ENCODE measurements at regions not wholly inside any gene's neighbourhood (a gene's known extent, or its start where the extent isn't known, plus 50 kb on each side); places are given as distances from the start of the nearest gene placed in this dataset.

DNA sequence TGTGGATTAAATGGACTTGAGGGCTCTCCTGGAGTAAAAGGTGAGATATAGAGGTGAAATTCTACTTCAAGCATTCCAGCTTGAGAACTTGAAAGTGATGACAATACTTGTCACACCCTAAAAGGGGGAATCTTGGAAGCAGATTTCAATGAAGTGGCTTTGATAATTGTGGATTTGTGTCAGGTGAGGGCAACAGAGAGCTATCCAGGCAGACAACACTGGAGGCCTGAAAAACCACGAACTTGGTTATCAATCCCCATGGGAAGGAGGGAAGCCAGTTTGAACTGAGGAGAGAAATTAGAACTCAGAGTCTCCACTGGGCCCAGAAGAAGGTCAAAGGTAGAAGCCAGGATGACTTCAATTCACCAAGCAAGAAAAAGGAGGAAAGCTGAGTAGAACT is 263.9 kb downstream of the FIGN start:
- Histone ChIP-seq H3K27me3 (ENCODE audit: control insufficient read depth, insufficient read depth, low read length) (no peaks in the 10 kb centered on the region), H3K4me3 (ENCODE audit: insufficient read depth, low read depth, low read length) (no peak overlapping the region), H3K36me3 (replicated peaks; ENCODE audit: control insufficient read depth, insufficient read depth, low read length) (no peaks in the 10 kb centered on the region)
- DNase-seq: no peak

DNA sequence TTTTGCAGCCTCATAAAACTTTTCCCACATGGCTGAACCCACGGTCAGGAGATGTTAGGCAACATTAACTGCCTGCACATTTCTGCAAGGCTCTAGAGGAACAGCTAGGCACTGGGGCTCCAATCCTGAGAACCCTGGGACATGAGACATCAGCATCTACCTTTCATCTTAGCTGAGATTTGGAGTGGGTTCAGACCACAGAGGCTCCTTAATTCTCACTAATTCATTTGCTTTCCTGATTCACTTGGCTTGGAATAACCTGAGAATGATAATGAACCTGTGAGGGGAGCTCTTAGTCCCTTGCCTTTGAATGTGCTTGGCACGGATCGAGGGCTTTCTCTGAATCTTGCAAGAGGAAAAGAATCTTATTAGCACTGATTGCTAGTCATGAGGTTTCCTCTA is 266.2 kb downstream of the FIGN start:
- no peak for DNase-seq
- Histone ChIP-seq H3K27me3 (ENCODE audit: control insufficient read depth, insufficient read depth, low read length) (no peaks in the 10 kb centered on the region), H3K4me3 (ENCODE audit: insufficient read depth, low read depth, low read length) (no peak overlapping the region), H3K36me3 (replicated peaks; ENCODE audit: control insufficient read depth, insufficient read depth, low read length) (no peaks in the 10 kb centered on the region)

DNA sequence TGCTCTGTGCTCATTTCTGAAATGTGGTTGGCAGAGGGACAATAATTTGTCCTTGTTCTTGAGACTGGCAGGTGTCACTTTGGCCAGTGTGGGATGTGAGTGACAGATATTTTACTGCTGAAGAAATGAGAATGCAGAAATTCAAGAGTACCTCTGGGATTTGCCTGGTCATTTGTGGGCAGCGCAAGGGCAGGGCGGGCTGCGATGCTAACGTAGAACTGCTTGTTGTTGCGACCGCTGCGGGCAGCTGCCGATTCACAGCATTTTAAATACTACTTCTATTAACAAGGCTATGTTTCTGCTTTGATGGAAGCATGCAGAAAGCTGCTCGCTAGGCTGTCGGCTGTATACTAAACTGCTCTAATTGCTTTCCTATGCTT is 268.6 kb downstream of the FIGN start:
- no peak overlapping the region for H3K4me3 ChIP-seq (ENCODE audit: insufficient read depth, low read depth, low read length)
- no peaks in the 10 kb centered on the region for H3K36me3 ChIP-seq (replicated peaks; ENCODE audit: control insufficient read depth, insufficient read depth, low read length)
- H3K27me3 ChIP-seq (ENCODE audit: control insufficient read depth, insufficient read depth, low read length): no peaks in the 10 kb centered on the region
- DNase-seq: no peak

DNA sequence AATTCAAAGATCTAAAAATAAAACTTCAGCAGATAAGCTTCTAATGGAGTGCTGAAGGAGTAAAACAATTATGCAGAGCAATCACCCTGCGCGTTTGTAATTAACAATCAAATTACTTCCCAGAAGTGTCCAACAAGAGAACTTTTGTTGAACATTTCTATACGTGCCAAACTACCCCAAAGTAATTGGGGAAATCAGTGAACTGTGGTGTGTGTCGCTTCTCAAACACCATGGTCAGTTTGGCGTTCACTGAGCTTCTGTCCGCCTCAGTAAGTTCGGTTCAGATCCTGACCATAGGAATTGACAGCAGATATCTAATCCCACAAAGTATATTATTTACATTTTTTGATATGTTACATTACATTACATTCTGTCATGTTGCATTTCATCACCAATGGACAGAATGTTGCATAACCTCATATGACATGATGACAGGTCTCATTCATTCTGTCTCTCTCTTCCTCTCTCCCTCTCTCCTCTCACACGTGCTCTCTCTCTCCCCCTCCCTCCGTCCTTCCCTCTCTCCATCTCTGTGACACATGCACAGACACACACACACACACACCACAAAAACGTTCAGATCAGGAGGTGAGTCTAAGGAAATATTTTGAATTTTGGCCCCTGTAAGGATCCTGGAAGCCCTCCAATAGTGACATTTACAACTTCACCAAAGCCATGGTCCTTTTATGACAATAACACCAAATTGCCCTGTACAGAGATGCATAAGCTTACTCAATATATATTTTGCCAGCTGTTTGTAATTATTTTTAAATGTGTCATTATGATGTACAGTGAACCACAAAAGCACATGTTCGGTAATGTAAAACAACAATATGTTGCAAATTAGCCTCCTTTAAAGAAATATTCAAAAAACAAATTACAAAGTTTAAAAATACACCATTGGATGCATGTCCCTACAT is 269.2 kb downstream of the FIGN start:
- H3K27me3 ChIP-seq (ENCODE audit: control insufficient read depth, insufficient read depth, low read length): no peaks in the 10 kb centered on the region
- H3K4me3 ChIP-seq (ENCODE audit: insufficient read depth, low read depth, low read length): no peak overlapping the region
- no peaks in the 10 kb centered on the region for H3K36me3 ChIP-seq (replicated peaks; ENCODE audit: control insufficient read depth, insufficient read depth, low read length)
- no peak for DNase-seq

DNA sequence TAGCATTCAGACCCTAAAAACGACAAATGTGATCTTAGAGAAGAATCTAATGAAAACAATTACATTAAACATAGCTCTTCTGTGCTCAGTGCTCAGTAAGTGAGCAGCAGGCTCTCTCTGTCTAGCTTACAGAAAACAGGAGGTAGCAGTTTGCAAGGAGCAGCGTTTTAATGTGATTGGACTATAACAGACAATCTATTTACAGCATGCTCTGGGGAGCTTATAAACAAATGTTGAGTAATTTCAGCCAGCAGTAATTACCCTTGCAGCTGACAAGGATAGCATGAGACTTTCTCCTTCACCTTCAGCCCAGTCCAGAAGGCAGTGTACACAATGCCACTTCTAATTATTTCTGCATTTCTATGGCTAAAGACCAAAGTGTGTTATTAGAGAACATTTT is 270.4 kb downstream of the FIGN start:
- DNase-seq: no peak
- Histone ChIP-seq H3K4me3 (ENCODE audit: insufficient read depth, low read depth, low read length) (no peak overlapping the region), H3K27me3 (ENCODE audit: control insufficient read depth, insufficient read depth, low read length) (no peaks in the 10 kb centered on the region), H3K36me3 (replicated peaks; ENCODE audit: control insufficient read depth, insufficient read depth, low read length) (no peaks in the 10 kb centered on the region)

DNA sequence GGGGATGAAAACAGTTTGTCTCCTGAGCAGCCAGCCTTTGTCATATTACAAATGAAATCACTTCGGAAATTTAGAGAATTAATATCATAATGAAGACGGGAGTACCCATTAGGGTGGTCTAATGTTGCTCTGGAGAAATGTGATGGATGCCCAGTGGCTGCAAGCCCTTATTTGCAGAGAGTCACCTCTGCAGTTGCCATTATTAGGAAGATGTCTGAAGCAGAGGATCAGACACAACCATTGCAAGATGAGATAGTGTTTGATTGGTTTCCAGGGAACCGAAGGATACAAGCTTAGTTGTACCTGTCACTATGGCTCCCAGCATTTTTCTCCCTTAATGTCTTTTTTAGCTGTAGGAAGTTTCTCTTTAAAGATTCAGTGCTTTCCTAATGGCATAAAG is 272.4 kb downstream of the FIGN start:
- H3K4me3 ChIP-seq (ENCODE audit: insufficient read depth, low read depth, low read length): no peak overlapping the region
- DNase-seq: no peak
- no peaks in the 10 kb centered on the region for H3K27me3 ChIP-seq (ENCODE audit: control insufficient read depth, insufficient read depth, low read length)
- H3K36me3 ChIP-seq (replicated peaks; ENCODE audit: control insufficient read depth, insufficient read depth, low read length): no peaks in the 10 kb centered on the region

DNA sequence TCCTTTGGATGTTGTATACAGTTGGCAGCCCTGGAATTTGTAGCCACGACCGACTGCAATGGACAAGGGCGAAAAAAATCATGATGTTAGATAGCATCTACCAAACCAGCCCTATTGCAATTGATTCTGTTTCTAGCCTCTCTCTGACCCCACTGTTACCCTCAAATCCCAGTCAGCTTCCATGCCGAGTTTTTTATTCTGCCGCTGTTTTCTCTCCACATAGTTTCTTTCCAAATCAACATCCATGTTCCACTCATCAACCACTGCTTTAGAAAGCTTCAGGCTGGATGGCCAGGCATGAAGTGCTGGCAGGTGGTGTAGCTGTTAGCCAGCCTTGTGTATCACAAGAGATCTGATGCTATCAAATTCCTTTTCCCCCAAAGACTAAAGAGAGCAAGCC is 272.8 kb downstream of the FIGN start:
- no peak for DNase-seq
- Histone ChIP-seq H3K36me3 (replicated peaks; ENCODE audit: control insufficient read depth, insufficient read depth, low read length) (no peaks in the 10 kb centered on the region), H3K4me3 (ENCODE audit: insufficient read depth, low read depth, low read length) (no peak overlapping the region), H3K27me3 (ENCODE audit: control insufficient read depth, insufficient read depth, low read length) (no peaks in the 10 kb centered on the region)

DNA sequence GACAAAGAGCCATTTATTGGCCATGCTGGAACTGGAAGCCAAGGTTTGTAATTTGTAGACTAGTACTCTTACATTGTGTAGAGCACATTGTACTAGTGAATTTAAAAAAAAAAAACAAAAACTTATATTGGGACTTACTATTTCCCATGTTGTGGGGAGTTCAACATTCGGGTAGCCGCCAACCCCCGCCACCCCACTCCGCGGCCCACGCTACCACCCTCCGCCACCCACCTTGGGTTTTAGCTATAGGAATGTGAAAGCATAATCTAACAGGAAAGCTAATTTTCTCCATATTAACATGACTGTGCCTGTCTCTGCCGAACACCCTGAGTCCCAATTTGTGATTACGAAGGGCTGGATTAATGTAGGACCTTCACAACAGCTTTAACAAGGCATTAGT is 275.8 kb downstream of the FIGN start:
- no peak overlapping the region for H3K4me3 ChIP-seq (ENCODE audit: insufficient read depth, low read depth, low read length)
- no peaks in the 10 kb centered on the region for H3K36me3 ChIP-seq (replicated peaks; ENCODE audit: control insufficient read depth, insufficient read depth, low read length)
- no peak for DNase-seq
- no peaks in the 10 kb centered on the region for H3K27me3 ChIP-seq (ENCODE audit: control insufficient read depth, insufficient read depth, low read length)

DNA sequence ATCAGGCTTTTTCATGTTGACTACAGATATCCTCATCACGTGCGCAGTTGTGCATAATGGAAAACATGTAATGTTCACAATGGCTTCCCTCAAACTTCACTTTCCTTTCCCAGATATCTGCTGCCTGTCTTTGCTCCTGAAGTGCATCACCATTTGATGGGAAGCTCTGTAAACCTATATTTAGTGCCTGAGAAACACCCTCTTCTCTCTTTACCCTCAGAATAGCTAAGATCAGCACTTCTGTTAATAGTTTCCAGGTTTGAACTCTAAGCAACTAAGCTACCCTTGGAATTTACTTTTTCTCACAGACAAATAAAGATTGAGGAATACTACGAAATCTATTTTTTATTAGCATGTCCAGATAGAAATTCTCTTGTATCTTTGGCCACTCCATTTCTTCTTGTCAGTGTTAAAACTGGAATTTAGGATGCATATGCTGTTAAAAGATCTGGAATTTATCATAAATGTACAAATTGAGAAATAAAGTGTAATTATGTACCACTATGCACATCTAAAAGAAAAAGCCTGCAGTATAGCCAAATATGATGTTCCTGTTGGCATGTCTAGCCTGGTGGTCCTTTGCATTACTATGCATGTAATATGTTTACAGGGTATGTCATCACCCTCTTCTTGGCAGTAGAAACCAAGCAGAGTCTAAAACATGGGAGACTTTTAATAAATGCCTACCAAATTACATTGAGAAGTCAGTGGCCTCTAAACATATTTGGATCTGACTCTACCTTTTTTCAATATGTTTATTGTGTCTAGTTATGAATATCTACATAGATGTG is 278.7 kb downstream of the FIGN start:
- Histone ChIP-seq H3K36me3 (replicated peaks; ENCODE audit: control insufficient read depth, insufficient read depth, low read length) (no peaks in the 10 kb centered on the region), H3K4me3 (ENCODE audit: insufficient read depth, low read depth, low read length) (no peak overlapping the region), H3K27me3 (ENCODE audit: control insufficient read depth, insufficient read depth, low read length) (no peaks in the 10 kb centered on the region)
- DNase-seq: no peak

DNA sequence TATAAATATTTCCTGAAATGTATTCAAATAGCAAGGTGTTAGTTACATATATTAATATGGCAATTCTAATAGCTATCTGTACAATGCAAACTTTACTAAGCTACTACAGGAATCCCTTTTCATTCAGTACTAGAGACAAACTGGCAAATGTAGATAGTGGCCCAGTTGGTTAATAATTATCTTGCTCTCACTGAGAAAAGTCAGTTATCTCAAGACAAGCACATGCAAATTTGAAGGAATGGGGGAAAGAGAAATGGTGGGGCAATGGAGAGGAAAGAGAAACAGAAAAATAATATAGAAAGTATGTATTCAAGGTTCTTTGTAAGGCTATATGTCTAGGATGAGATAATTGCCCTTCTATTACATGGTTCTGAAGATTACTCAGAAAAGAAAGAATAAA is 280.0 kb downstream of the FIGN start:
- H3K4me3 ChIP-seq (ENCODE audit: insufficient read depth, low read depth, low read length): no peak overlapping the region
- no peaks in the 10 kb centered on the region for H3K36me3 ChIP-seq (replicated peaks; ENCODE audit: control insufficient read depth, insufficient read depth, low read length)
- no peaks in the 10 kb centered on the region for H3K27me3 ChIP-seq (ENCODE audit: control insufficient read depth, insufficient read depth, low read length)

DNA sequence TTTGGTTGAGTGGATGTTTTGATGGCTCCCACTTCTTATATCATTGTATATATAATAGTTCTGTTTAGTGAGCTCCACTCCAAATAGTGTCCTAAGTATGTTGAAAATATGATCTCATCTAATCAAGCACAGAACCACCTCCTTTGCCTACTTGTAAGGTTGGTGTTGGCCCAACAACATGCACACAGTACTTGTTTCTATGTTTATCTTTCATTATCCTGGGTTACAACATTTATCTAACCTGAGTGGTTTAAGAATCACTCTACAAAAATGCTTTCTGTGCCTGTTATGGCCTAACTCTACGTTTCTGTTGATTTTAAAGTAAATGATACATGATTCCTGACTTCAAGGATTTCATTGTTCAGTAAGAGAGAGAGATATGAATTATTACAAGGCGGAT is 281.9 kb downstream of the FIGN start:
- DNase-seq: no peak
- Histone ChIP-seq H3K27me3 (ENCODE audit: control insufficient read depth, insufficient read depth, low read length) (no peaks in the 10 kb centered on the region), H3K36me3 (replicated peaks; ENCODE audit: control insufficient read depth, insufficient read depth, low read length) (no peaks in the 10 kb centered on the region), H3K4me3 (ENCODE audit: insufficient read depth, low read depth, low read length) (no peak overlapping the region)

More for the DNA sequence above, 280.0 kb downstream of the FIGN start:
- DNase-seq: no peak

DNA sequence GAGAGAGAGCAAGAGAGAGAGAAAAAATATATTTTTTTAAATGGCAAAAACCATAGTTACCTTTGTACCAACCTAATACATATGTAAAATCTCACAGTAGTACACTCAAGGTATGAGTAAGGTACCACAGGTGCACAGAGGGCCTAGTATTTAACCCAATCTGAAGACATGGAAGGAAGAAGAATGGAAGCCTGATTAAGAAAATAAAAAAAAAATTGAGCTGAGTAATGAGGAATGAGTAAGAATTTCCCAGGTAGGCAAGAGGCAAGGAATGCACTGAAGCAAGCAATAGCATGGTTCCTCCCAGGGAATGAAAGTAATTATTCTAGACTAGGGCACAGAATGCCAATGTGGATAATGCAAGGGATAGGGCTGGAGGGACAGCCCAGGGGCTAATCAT is 294.2 kb downstream of the FIGN start:
- no peaks in the 10 kb centered on the region for H3K36me3 ChIP-seq (replicated peaks; ENCODE audit: control insufficient read depth, insufficient read depth, low read length)
- DNase-seq: no peak
- no peaks in the 10 kb centered on the region for H3K27me3 ChIP-seq (ENCODE audit: control insufficient read depth, insufficient read depth, low read length)
- no peak overlapping the region for H3K4me3 ChIP-seq (ENCODE audit: insufficient read depth, low read depth, low read length)

DNA sequence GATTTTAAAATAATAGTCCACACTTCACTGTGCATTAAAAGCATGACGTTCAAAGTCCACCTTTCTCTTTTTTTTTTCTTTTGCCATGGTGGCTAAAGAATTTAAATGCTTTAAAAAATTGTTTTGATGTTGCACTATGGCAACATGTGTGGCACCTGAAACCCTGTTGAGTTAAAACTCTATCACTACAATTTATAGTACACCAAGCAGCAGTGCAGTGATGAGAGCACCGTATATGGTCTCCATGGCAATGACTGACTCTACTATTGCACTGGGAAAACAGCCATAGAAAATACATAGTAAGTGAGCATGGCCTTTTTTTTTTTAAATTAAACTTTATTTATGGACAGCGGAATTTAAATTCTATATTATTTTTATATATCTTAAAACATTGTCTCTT is 298.8 kb downstream of the FIGN start:
- no peaks in the 10 kb centered on the region for H3K36me3 ChIP-seq (replicated peaks; ENCODE audit: control insufficient read depth, insufficient read depth, low read length)
- no peak for DNase-seq
- H3K27me3 ChIP-seq (ENCODE audit: control insufficient read depth, insufficient read depth, low read length): no peaks in the 10 kb centered on the region
- no peak overlapping the region for H3K4me3 ChIP-seq (ENCODE audit: insufficient read depth, low read depth, low read length)

DNA sequence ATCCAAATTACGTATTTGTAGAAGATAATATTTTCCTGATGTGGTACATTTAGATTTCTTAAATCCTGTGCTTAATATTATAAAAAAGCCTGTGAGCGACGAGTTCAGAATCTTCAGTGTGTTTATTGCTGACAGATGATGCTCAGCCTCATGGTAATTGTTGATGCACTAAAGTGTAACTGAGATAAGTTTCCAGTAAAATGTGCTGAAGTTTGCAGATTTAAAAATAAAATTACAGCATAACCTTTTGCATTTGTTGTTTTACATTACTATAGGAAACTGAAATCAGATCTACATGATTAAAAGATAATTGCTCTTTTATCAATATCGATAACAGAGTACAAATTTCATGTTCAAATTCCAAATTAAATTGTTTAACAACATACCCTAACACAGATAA is 307.6 kb downstream of the FIGN start:
- Histone ChIP-seq H3K4me3 (ENCODE audit: insufficient read depth, low read depth, low read length) (no peak overlapping the region), H3K27me3 (ENCODE audit: control insufficient read depth, insufficient read depth, low read length) (no peaks in the 10 kb centered on the region), H3K36me3 (replicated peaks; ENCODE audit: control insufficient read depth, insufficient read depth, low read length) (no peaks in the 10 kb centered on the region)
- no peak for DNase-seq

DNA sequence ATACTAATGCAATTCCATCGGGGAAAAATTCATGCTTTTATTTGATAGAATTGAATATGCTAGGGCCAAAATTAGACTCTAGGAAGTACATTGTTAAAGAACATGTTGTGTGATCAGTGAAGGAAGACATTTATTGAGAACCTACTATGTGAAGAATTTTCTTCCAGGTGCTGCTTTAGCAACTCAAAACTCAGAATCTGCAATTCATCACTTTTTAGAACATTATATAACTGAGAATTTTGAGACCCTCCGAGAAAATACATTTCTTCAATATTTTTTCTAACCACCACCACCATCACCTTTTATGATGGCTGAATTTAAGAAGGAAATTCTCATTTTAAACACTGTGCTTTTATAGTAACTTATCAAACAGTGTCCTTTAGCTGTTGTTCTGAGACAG is 315.2 kb downstream of the FIGN start:
- Histone ChIP-seq H3K36me3 (replicated peaks; ENCODE audit: control insufficient read depth, insufficient read depth, low read length) (no peaks in the 10 kb centered on the region), H3K27me3 (ENCODE audit: control insufficient read depth, insufficient read depth, low read length) (no peaks in the 10 kb centered on the region), H3K4me3 (ENCODE audit: insufficient read depth, low read depth, low read length) (no peak overlapping the region)
- no peak for DNase-seq
